ENCODE measurements at regions not wholly inside any gene's neighbourhood (a gene's known extent, or its start where the extent isn't known, plus 50 kb on each side); places are given as distances from the start of the nearest gene placed in this dataset.
"Not testable (repeated sequence)": the region's sequence is repeated elsewhere in the genome, so short reads cannot be mapped to it uniquely, and the experiment has no call there.

DNA sequence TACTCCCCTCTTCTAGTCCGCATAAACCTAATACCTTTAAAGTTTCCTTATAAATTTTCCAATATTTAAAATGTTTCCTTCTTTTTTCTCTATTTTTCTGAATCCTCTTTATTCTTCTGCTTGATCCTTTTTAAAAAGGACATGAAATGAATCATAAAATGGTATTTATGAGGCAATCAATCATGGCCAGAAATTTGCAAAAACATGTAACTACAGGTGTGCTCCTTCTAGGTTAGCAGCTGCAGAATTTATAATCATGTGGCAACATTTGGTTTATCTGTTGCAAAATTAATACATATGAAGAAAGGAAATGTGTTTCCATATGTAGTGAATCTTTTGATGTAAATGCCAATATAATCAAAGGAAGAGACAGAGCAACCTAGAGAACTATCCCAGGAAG, 1008.5 kb downstream of the ANKRD7 start:
- Histone ChIP-seq H3K27ac (no peak overlapping the region), H3K36me3 (no peaks in the 10 kb centered on the region), H3K4me1 (no peaks in the 10 kb centered on the region), H3K4me3 (no peak overlapping the region), H3K9me3 (no peaks in the 10 kb centered on the region), H3K27me3 (no peaks in the 10 kb centered on the region)
- no peak for TF ChIP-seq POLR2A (IDR thresholded peaks at IDR 0.05)
- TF ChIP-seq, protein P1, sequence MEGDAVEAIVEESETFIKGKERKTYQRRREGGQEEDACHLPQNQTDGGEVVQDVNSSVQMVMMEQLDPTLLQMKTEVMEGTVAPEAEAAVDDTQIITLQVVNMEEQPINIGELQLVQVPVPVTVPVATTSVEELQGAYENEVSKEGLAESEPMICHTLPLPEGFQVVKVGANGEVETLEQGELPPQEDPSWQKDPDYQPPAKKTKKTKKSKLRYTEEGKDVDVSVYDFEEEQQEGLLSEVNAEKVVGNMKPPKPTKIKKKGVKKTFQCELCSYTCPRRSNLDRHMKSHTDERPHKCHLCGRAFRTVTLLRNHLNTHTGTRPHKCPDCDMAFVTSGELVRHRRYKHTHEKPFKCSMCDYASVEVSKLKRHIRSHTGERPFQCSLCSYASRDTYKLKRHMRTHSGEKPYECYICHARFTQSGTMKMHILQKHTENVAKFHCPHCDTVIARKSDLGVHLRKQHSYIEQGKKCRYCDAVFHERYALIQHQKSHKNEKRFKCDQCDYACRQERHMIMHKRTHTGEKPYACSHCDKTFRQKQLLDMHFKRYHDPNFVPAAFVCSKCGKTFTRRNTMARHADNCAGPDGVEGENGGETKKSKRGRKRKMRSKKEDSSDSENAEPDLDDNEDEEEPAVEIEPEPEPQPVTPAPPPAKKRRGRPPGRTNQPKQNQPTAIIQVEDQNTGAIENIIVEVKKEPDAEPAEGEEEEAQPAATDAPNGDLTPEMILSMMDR (IDR thresholded peaks at IDR 0.05): no peak
- WGBS, 2 donors: 96 to 97% methylated on average over 1 of the region's 1 CpG
- no peak for DNase-seq (ENCODE audit: low spot score in 2 of 2)

DNA sequence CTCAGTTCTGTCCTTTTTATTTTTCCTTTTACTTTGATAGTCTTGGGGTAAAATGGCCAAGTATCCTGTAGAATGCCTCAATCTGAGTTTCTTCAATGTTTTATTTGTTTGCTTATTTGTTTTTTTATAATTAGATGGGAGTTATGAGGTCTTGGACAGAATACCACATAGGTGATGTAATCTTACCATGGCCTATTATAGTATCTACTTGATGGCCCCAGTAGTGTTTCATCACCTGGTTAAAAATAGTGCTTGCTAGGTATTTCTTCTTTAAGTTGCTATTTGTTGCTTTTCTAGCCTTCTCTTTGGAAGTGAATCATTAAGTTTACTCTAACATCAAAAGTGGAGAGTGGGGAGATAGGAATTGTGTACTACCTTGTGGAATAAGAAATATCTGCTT, 1020.0 kb upstream of the KCND2 start:
- Histone ChIP-seq H3K4me3 (no peak overlapping the region), H3K36me3 (no peaks in the 10 kb centered on the region), H3K27ac (no peak overlapping the region), H3K9me3 (no peaks in the 10 kb centered on the region), H3K27me3 (no peaks in the 10 kb centered on the region), H3K4me1 (no peaks in the 10 kb centered on the region)
- DNase-seq (ENCODE audit: low spot score in 2 of 2): no peak
- TF ChIP-seq EP300 (IDR thresholded peaks at IDR 0.05): no peak
- TF ChIP-seq, protein P1 (IDR thresholded peaks at IDR 0.05): no peak

DNA sequence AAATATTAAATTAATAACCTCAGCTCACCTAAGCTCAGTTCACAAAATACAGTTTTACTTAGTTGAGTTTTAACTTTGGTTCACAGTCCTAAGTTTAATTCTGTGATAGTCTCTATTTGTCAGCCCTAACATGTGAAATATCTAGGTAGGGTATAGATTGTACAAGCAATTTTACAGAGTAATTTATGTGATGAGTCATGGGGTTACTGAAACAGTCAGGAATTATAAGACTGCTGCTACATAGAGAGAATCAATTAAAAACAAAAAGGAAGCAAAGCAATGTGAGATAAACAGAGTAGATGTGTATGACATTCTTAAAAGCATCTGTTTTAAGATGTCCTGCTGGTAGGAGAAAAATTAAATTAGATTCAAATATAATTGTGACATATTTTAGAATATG, 1018.2 kb upstream of the KCND2 start:
- Histone ChIP-seq H3K27me3 (no peaks in the 10 kb centered on the region), H3K27ac (no peak overlapping the region), H3K9me3 (no peaks in the 10 kb centered on the region), H3K4me3 (no peak overlapping the region), H3K36me3 (no peaks in the 10 kb centered on the region), H3K4me1 (no peaks in the 10 kb centered on the region)
- no peak for TF ChIP-seq POLR2A (IDR thresholded peaks at IDR 0.05)
- TF ChIP-seq, protein P1 (IDR thresholded peaks at IDR 0.05): no peak
- no peak for TF ChIP-seq EP300 (IDR thresholded peaks at IDR 0.05)
- no peak for DNase-seq (ENCODE audit: low spot score in 2 of 2)

DNA sequence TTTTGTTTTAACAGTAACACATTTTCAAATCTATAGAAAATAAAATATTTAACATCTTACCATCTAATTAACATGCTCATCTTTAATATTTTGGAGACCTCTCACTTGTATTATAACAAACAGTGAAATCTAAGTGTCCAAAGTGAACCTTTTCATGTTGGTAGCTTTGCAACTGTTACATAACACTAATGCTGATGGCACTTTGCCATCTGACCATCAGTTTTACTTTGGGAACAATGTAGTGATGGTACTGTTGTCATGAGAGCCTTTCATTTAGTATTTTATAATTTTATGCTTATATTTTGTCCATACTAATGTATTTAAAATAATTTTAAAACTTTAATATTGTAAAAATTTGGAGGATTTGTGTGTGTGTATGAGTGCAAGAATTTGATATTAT, 1017.0 kb upstream of the KCND2 start:
- no peak for TF ChIP-seq POLR2A (IDR thresholded peaks at IDR 0.05)
- TF ChIP-seq EP300 (IDR thresholded peaks at IDR 0.05): no peak
- TF ChIP-seq, protein P1 (IDR thresholded peaks at IDR 0.05): no peak
- peak in 1 of 2 donors; percentile 7 for DNase-seq (ENCODE audit: low spot score in 2 of 2)

DNA sequence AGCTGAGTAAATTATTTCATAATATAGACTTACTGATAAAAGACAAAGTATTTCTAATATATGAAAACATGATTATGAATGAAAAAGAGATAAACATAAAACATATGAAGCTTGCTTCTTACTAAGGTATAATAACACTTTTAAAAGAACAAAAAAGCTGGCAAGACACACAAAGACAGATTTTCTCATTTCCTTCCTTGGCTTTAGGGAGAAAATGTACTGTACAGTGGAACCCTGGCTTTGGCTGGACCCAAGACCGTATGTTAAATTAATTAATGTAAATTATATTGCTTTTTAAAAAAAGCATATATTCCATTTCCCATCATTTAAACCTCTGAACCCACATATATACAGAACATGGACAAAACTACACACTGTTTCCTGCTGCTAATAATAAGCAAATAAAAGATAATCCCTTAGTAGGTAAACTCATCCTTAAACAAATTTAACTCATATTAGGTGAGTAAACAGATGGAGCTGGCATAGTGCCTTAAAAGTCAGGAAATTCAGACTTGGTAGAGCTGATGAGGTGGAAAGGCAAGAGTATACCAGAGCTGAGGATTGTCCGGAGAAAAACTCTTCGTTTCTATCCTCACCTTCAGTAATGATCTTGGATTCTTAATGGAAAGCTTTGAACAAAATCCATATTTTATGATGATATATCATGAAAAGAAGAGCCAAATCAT, 1016.4 kb upstream of the KCND2 start:
- no peak overlapping the region for H3K4me3 ChIP-seq
- H3K4me1 ChIP-seq: no peaks in the 10 kb centered on the region
- no peaks in the 10 kb centered on the region for H3K9me3 ChIP-seq
- H3K27ac ChIP-seq: no peak overlapping the region
- no peak for DNase-seq (ENCODE audit: low spot score in 2 of 2)
- H3K36me3 ChIP-seq: no peaks in the 10 kb centered on the region
- H3K27me3 ChIP-seq: no peaks in the 10 kb centered on the region
- WGBS, 2 donors: 69 to 76% methylated on average over 3 of the region's 3 CpGs
- no peak for TF ChIP-seq EP300 (IDR thresholded peaks at IDR 0.05)
- TF ChIP-seq, protein P1 (IDR thresholded peaks at IDR 0.05): no peak
- TF ChIP-seq POLR2A (IDR thresholded peaks at IDR 0.05): no peak

More for the DNA sequence above, 1017.0 kb upstream of the KCND2 start:
- Histone ChIP-seq H3K4me1 (no peaks in the 10 kb centered on the region), H3K36me3 (no peaks in the 10 kb centered on the region), H3K4me3 (no peak overlapping the region), H3K27me3 (no peaks in the 10 kb centered on the region), H3K9me3 (no peaks in the 10 kb centered on the region), H3K27ac (no peak overlapping the region)

DNA sequence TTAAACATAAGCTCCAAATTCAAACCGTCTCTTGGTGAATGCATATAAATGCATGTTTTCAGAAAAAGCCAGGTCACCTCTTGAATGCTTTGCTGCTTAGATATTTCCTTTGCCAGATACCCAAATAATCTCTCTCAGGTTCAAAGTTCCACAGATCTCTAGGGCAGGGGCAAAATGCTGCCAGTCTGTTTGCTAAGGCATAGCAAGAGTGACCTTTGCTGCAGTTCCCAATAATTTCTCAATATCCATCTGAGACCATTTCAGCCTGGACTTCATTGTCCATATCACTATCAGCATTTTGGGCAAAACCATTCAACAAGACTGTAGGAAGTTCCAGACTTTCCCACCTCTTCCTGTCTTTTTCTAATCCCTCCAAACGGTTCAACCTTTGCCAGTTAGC, 1006.2 kb upstream of the KCND2 start:
- whole genome bisulfite sequencing, 2 donors: 68 to 70% methylated on average over 2 of the region's 2 CpGs
- not testable (repeated sequence) for H3K4me1 ChIP-seq; H3K27ac ChIP-seq; DNase-seq (ENCODE audit: low spot score in 2 of 2); H3K4me3 ChIP-seq; H3K27me3 ChIP-seq; H3K36me3 ChIP-seq; H3K9me3 ChIP-seq

Measured in tibial nerve (tissue), 4 donors.